Natural killer cell (primary cell): ENCODE measurements at regions not wholly inside any gene's neighbourhood (a gene's known extent, or its start where the extent isn't known, plus 50 kb on each side); places are given as distances from the start of the nearest gene placed in this dataset.
"Not testable (repeated sequence)": the region's sequence is repeated elsewhere in the genome, so short reads cannot be mapped to it uniquely, and the experiment has no call there.

Experiments used
- ATAC-seq, 3 donors: fragments of 150-1000 bp in 2 of 3; fragments of 200-7000 bp in 1 of 3; cut with Tn5 transposase; 1 replicate in 1 of 3; 2 replicates in 2 of 3; pipeline ENCODE4 v1.10.0; 2021; ENCODE audit warnings: mild to moderate bottlenecking in 2 of 3, moderate library complexity in 2 of 3
- DNase-seq, 2 donors: peaks; one replicate each; pipeline versions ENCODE4 v3.0.0 to v3.0.0-alpha.2; 2013 to 2021; ENCODE audit warnings: mixed read lengths in 1 of 2
- H3K27ac ChIP-seq: one replicate; pipeline ENCODE4 v1.5.1; 2013; ENCODE audit warnings: mild to moderate bottlenecking, low read length
- H3K27me3 ChIP-seq: one replicate; pipeline ENCODE4 v1.6.1; 2013; ENCODE audit warnings: low read length; ENCODE audit not compliant: control insufficient read depth, insufficient read depth
- H3K36me3 ChIP-seq: one replicate; pipeline ENCODE4 v1.6.1; 2013; ENCODE audit warnings: low read length; ENCODE audit not compliant: control insufficient read depth, insufficient read depth
- H3K4me1 ChIP-seq: one replicate; pipeline ENCODE4 v1.6.1; 2013; ENCODE audit warnings: low read length; ENCODE audit not compliant: control insufficient read depth, insufficient read depth
- H3K4me3 ChIP-seq: one replicate; pipeline ENCODE4 v1.5.1; 2013; ENCODE audit warnings: low read length
- H3K9me3 ChIP-seq: one replicate; pipeline ENCODE4 v1.6.1; 2013; ENCODE audit warnings: low read length; ENCODE audit not compliant: control insufficient read depth, insufficient read depth
- H3K27ac Mint-ChIP-seq, 2 donors: one replicate each; pipeline ENCODE4 v1.8.0; 2022; ENCODE audit warnings: mild to moderate bottlenecking in 2 of 2, mixed read lengths in 2 of 2, moderate library complexity in 1 of 2
- H3K27me3 Mint-ChIP-seq, 2 donors: one replicate each; pipeline ENCODE4 v1.8.0; 2022; ENCODE audit warnings: low read depth in 2 of 2, mixed read lengths in 2 of 2
- H3K36me3 Mint-ChIP-seq: one replicate; pipeline ENCODE4 v1.8.0; 2022; ENCODE audit warnings: mixed read lengths
- H3K4me1 Mint-ChIP-seq, 2 donors: one replicate each; pipeline ENCODE4 v1.8.0; 2022; ENCODE audit warnings: mixed read lengths in 2 of 2
- H3K4me3 Mint-ChIP-seq: one replicate; pipeline ENCODE4 v1.8.0; 2022; ENCODE audit warnings: mild to moderate bottlenecking, moderate library complexity, mixed read lengths
- H3K9me3 Mint-ChIP-seq, 2 donors: one replicate each; pipeline ENCODE4 v1.8.0; 2022; ENCODE audit warnings: mixed read lengths in 2 of 2
- CTCF ChIP-seq: fragments of 200-600 bp; IDR thresholded peaks from one replicate; pipeline ENCODE4 v1.8.0; 2022; ENCODE audit warnings: antibody characterized with exemption
- WGBS: methylation state at CpG from one replicate; pipeline ENCODE4 v1.1.7; 2013; ENCODE audit warnings: missing lambda C conversion rate; ENCODE audit not compliant: insufficient coverage; 5-methylcytosine and 5-hydroxymethylcytosine counted together
- intact Hi-C: fragments of 100-400 bp; cut with micrococcal nuclease; formaldehyde crosslinking; loops from one replicate; pipeline ENCODE4 v1.14.2; 2022

- H3K4me3 ChIP-seq: no peak overlapping the region
- WGBS: 86% methylated on average over 17 of the region's 17 CpGs
- no peak overlapping the region for H3K27ac Mint-ChIP-seq
- H3K27ac ChIP-seq: no peak overlapping the region
- H3K36me3 ChIP-seq: no peaks in the 10 kb centered on the region
- intact Hi-C loops: no loop called here
- H3K9me3 Mint-ChIP-seq: no peaks in the 10 kb centered on the region
- no peaks in the 10 kb centered on the region for H3K27me3 ChIP-seq
- no peak overlapping the region for H3K4me3 Mint-ChIP-seq
- H3K4me1 ChIP-seq: no peaks in the 10 kb centered on the region
- no peaks in the 10 kb centered on the region for H3K36me3 Mint-ChIP-seq
- no peaks in the 10 kb centered on the region for H3K9me3 ChIP-seq
- TF ChIP-seq CTCF: no peak
- no peaks in the 10 kb centered on the region for H3K4me1 Mint-ChIP-seq
- DNase-seq (no peak), ATAC-seq (no peak)
- H3K27me3 Mint-ChIP-seq: peaks cover 6 to 13% of the 10 kb centered on the region in 2 donors
These were observed 187.6 kb upstream of the SULF2 start for GRCh38 chr20:47972916-47973309.

GRCh38 chr20:47972297-47972915 is 187.1 kb upstream of the SULF2 start:
- intact Hi-C loops: not testable (repeated sequence)

GRCh38 chr20:47971058-47971791 is 185.9 kb upstream of the SULF2 start:
- no peak for ATAC-seq
- TF ChIP-seq CTCF: no peak
- Histone ChIP-seq H3K36me3 (no peaks in the 10 kb centered on the region), H3K9me3 (no peaks in the 10 kb centered on the region), H3K27ac (no peak overlapping the region), H3K4me1 (no peaks in the 10 kb centered on the region), H3K4me3 (no peak overlapping the region), H3K27me3 (no peaks in the 10 kb centered on the region)
- intact Hi-C loops: no loop called here
- Mint-ChIP-seq H3K4me1 (no peaks in the 10 kb centered on the region), H3K27ac (no peak overlapping the region), H3K4me3 (no peak overlapping the region), H3K9me3 (no peaks in the 10 kb centered on the region), H3K36me3 (no peaks in the 10 kb centered on the region), H3K27me3 (peaks cover 6 to 14% of the 10 kb centered on the region in 2 donors)
- WGBS: 94% methylated on average over 14 of the region's 14 CpGs
- no peak for DNase-seq

More at GRCh38 chr20:47972297-47972915, 187.1 kb upstream of the SULF2 start:
- WGBS: 39% methylated on average over 26 of the region's 26 CpGs
- H3K4me1 ChIP-seq, H3K36me3 ChIP-seq, H3K27me3 ChIP-seq, H3K36me3 Mint-ChIP-seq, H3K4me1 Mint-ChIP-seq, H3K4me3 ChIP-seq, ATAC-seq, H3K9me3 ChIP-seq, H3K9me3 Mint-ChIP-seq, H3K27ac ChIP-seq, H3K4me3 Mint-ChIP-seq, H3K27ac Mint-ChIP-seq, DNase-seq: not testable (repeated sequence)
- H3K27me3 Mint-ChIP-seq: peaks cover 6 to 13% of the 10 kb centered on the region in 2 donors

GRCh38 chr20:47970282-47970903 is 185.1 kb upstream of the SULF2 start:
- no peak for DNase-seq
- no peak for TF ChIP-seq CTCF
- peaks cover 6 to 11% of the 10 kb centered on the region in 2 donors for H3K27me3 Mint-ChIP-seq

More at GRCh38 chr20:47970282-47970903, 185.1 kb upstream of the SULF2 start:
- no peaks in the 10 kb centered on the region for H3K4me1 ChIP-seq
- intact Hi-C loops: no loop called here
- Mint-ChIP-seq H3K36me3 (no peaks in the 10 kb centered on the region), H3K4me1 (no peaks in the 10 kb centered on the region), H3K4me3 (no peak overlapping the region), H3K9me3 (no peaks in the 10 kb centered on the region), H3K27ac (no peak overlapping the region)
- no peaks in the 10 kb centered on the region for H3K9me3 ChIP-seq
- 74% methylated on average over 8 of the region's 8 CpGs for WGBS
- no peak for ATAC-seq
- no peak overlapping the region for H3K4me3 ChIP-seq
- H3K27me3 ChIP-seq: no peaks in the 10 kb centered on the region
- no peak overlapping the region for H3K27ac ChIP-seq
- no peaks in the 10 kb centered on the region for H3K36me3 ChIP-seq
